ENCODE measurements at regions not wholly inside any gene's neighbourhood (a gene's known extent, or its start where the extent isn't known, plus 50 kb on each side); places are given as distances from the start of the nearest gene placed in this dataset.

DNA sequence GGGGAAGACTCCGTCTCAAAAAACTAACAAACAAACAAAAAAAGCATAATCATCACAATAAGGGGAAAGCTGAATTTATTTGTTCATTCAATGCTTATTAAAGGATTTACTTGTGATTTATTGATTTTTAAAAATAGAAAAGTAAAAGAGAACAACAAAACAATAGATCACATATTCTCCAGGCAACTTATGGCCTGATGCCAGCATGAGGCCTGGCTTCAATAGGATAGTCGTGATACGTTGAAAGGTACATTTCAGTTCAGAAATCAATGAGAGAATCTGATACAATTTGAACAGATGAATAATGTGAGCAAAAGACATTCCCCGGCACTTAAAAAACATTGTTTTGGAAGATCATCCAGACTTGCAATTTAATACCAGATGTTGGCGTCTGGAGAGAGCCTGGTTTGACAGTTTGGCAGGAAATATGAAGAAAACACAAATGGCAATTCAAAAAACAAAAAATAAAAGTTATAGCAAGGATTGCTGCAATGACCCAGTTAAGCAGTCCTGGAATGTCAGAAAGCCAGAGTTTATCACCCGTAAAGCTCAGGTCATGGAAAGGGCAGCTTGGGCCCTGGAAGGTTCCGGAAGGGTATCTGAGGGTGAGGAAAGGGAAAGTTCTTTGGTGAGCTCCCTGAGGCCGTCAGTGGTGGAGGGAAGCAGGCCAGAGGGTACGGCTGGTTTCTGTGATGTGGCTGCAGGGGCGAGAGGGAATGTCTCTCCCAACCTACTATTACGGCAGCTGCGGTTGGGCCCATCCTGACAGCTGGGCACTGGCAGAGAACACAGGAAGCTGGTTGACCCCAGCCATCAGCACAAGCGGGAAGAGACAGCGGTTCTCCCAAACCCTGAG is 230.2 kb upstream of the HES1 start:
- Mint-ChIP-seq H3K9me3 (ENCODE audit: unreplicated experiment) (no peaks in the 10 kb centered on the region), H3K4me3 (ENCODE audit: unreplicated experiment) (no peak overlapping the region), H3K27me3 (ENCODE audit: unreplicated experiment) (peaks cover 1% of the 10 kb centered on the region), H3K4me1 (ENCODE audit: unreplicated experiment) (peaks cover 9% of the 10 kb centered on the region), H3K36me3 (ENCODE audit: low read depth, unreplicated experiment) (no peaks in the 10 kb centered on the region), H3K27ac (ENCODE audit: unreplicated experiment) (no peak overlapping the region)
- DNase-seq (ENCODE audit: low spot score), result no peak
- TF ChIP-seq, protein P1, sequence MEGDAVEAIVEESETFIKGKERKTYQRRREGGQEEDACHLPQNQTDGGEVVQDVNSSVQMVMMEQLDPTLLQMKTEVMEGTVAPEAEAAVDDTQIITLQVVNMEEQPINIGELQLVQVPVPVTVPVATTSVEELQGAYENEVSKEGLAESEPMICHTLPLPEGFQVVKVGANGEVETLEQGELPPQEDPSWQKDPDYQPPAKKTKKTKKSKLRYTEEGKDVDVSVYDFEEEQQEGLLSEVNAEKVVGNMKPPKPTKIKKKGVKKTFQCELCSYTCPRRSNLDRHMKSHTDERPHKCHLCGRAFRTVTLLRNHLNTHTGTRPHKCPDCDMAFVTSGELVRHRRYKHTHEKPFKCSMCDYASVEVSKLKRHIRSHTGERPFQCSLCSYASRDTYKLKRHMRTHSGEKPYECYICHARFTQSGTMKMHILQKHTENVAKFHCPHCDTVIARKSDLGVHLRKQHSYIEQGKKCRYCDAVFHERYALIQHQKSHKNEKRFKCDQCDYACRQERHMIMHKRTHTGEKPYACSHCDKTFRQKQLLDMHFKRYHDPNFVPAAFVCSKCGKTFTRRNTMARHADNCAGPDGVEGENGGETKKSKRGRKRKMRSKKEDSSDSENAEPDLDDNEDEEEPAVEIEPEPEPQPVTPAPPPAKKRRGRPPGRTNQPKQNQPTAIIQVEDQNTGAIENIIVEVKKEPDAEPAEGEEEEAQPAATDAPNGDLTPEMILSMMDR (IDR thresholded peaks at IDR 0.05; ENCODE audit: unreplicated experiment), result no peak

DNA sequence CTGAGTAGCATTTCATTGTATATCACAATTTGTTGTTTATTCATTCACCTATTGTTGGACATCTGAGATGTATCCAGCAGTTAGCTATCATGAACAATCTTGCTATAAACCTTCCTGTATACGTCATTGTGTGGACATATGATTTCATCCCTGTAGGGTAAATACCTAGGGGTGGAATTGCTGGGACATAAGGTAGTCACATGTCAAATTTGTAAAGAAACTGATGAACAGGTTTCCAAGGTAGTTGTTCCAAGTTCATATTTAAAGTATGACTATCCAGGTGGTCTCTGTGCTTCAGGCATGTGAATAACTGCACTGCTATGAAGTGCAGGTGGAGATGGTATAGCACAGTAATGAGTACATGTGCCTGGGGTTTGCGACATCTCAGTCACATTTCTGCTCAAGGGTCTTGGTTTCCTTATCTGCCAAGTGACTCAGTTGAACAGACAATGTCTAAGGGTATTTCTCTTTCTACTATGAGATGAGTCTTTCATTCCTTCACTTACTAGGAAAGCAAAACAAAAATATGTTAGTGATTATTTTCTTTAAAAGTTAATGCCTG is 229.0 kb upstream of the HES1 start:
- H3K4me1 Mint-ChIP-seq (ENCODE audit: unreplicated experiment), result peaks cover 13% of the 10 kb centered on the region
- TF ChIP-seq, protein P1 (IDR thresholded peaks at IDR 0.05; ENCODE audit: unreplicated experiment), result no peak
- H3K36me3 Mint-ChIP-seq (ENCODE audit: low read depth, unreplicated experiment), result no peaks in the 10 kb centered on the region
- H3K9me3 Mint-ChIP-seq (ENCODE audit: unreplicated experiment), result no peaks in the 10 kb centered on the region
- H3K27me3 Mint-ChIP-seq (ENCODE audit: unreplicated experiment), result peaks cover 1% of the 10 kb centered on the region
- H3K27ac Mint-ChIP-seq (ENCODE audit: unreplicated experiment), result no peak overlapping the region
- no peak for DNase-seq (ENCODE audit: low spot score)
- H3K4me3 Mint-ChIP-seq (ENCODE audit: unreplicated experiment), result no peak overlapping the region

DNA sequence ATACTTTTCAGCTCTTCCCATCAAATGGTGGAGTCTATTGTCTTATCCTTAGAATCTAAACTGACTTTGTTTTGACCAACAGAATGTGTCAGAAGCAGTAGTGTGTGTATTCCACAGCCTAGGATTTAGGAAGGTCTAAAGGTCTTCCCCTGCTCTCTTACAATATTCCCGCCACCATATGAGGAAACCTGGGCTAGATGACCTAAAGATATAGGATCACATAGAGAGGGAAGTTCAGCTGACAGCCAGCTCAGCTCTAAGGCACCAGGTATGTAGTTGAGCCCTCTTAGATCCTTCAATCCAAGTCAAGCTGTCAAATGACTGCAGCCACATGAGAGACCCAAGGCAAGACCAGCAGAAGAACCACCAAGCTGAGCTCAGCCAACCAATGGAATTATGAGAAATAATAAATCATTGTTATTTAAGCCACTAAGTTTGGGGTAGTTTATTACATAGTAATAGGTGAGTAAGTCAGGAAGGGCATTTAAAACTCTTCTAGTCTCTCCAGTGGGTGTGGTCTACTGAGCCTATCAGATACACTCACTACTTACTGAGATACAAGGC is 227.7 kb upstream of the HES1 start:
- H3K36me3 Mint-ChIP-seq (ENCODE audit: low read depth, unreplicated experiment), result no peaks in the 10 kb centered on the region
- H3K9me3 Mint-ChIP-seq (ENCODE audit: unreplicated experiment), result no peaks in the 10 kb centered on the region
- no peak overlapping the region for H3K4me3 Mint-ChIP-seq (ENCODE audit: unreplicated experiment)
- no peak overlapping the region for H3K27ac Mint-ChIP-seq (ENCODE audit: unreplicated experiment)
- H3K27me3 Mint-ChIP-seq (ENCODE audit: unreplicated experiment), result peaks cover 1% of the 10 kb centered on the region
- peaks cover 15% of the 10 kb centered on the region for H3K4me1 Mint-ChIP-seq (ENCODE audit: unreplicated experiment)
- no peak for DNase-seq (ENCODE audit: low spot score)
- TF ChIP-seq, protein P1 (IDR thresholded peaks at IDR 0.05; ENCODE audit: unreplicated experiment), result no peak

DNA sequence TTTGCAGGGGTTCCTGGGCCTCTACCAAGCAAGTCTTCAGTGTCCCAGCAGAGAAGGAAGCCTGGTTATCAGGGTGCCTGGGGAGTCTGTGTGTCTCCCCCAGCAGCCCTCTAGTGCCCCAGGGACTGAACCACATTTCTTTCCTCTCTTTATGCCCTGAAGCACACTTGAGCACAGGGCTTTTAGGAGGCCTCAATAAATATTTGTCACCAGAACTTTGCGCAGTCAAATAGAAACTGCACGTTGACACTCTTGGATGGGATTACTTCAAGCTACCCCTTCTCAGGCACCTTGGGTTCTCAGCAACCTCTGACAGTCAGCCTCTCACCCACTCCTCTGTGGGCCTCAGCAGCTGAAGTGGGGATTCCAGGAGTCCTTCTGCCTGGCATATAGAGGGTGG is 226.6 kb upstream of the HES1 start:
- peaks cover 8% of the 10 kb centered on the region for H3K4me1 Mint-ChIP-seq (ENCODE audit: unreplicated experiment)
- H3K27me3 Mint-ChIP-seq (ENCODE audit: unreplicated experiment), result no peaks in the 10 kb centered on the region
- no peak overlapping the region for H3K27ac Mint-ChIP-seq (ENCODE audit: unreplicated experiment)

More for the DNA sequence above, 226.6 kb upstream of the HES1 start:
- TF ChIP-seq, protein P1 (IDR thresholded peaks at IDR 0.05; ENCODE audit: unreplicated experiment), result no peak
- no peak for DNase-seq (ENCODE audit: low spot score)
- H3K9me3 Mint-ChIP-seq (ENCODE audit: unreplicated experiment), result no peaks in the 10 kb centered on the region
- H3K36me3 Mint-ChIP-seq (ENCODE audit: low read depth, unreplicated experiment), result no peaks in the 10 kb centered on the region
- H3K4me3 Mint-ChIP-seq (ENCODE audit: unreplicated experiment), result no peak overlapping the region

Data from endothelial cell (in vitro differentiated cells).